ENCODE measurements at regions not wholly inside any gene's neighbourhood (a gene's known extent, or its start where the extent isn't known, plus 50 kb on each side); places are given as distances from the start of the nearest gene placed in this dataset.

GRCh38 chr4:24700118-24700517 lies 95.3 kb upstream of the SOD3 start:
- TF ChIP-seq, protein P1, sequence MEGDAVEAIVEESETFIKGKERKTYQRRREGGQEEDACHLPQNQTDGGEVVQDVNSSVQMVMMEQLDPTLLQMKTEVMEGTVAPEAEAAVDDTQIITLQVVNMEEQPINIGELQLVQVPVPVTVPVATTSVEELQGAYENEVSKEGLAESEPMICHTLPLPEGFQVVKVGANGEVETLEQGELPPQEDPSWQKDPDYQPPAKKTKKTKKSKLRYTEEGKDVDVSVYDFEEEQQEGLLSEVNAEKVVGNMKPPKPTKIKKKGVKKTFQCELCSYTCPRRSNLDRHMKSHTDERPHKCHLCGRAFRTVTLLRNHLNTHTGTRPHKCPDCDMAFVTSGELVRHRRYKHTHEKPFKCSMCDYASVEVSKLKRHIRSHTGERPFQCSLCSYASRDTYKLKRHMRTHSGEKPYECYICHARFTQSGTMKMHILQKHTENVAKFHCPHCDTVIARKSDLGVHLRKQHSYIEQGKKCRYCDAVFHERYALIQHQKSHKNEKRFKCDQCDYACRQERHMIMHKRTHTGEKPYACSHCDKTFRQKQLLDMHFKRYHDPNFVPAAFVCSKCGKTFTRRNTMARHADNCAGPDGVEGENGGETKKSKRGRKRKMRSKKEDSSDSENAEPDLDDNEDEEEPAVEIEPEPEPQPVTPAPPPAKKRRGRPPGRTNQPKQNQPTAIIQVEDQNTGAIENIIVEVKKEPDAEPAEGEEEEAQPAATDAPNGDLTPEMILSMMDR (optimal IDR thresholded peaks at IDR 0.05 in 1 of 3, IDR thresholded peaks at IDR 0.05 in 1 of 3, conservative IDR thresholded peaks at IDR 0.05 in 1 of 3; ENCODE audit: extremely low read depth in 1 of 3, insufficient read depth in 2 of 3, low read length in 3 of 3): no peak
- no peak for TF ChIP-seq EZH2 (IDR thresholded peaks at IDR 0.05; ENCODE audit: low read length)

Measured in keratinocyte (primary cell).